Vagina (tissue), 2 donors: ENCODE measurements at regions not wholly inside any gene's neighbourhood (a gene's known extent, or its start where the extent isn't known, plus 50 kb on each side); places are given as distances from the start of the nearest gene placed in this dataset.

Experiments used
- DNase-seq, 2 donors: peaks; one replicate each; pipeline ENCODE4 v3.0.0-alpha.2; 2017; ENCODE audit errors: extremely low spot score in 2 of 2
- H3K27ac ChIP-seq: fragments of 200-600 bp; sonication (generic); one replicate; pipeline ENCODE4 v1.5.1; 2019
- H3K27me3 ChIP-seq: fragments of 200-600 bp; sonication (generic); one replicate; pipeline ENCODE4 v1.5.1; 2019
- H3K36me3 ChIP-seq, 2 donors: fragments of 200-600 bp; sonication (generic); one replicate each; pipeline ENCODE4 v1.5.1; 2017 to 2019
- H3K4me1 ChIP-seq: fragments of 200-600 bp; sonication (generic); one replicate; pipeline ENCODE4 v1.5.1; 2019
- H3K4me3 ChIP-seq, 2 donors: fragments of 200-600 bp; sonication (generic); 1 replicate in 1 of 2; 2 replicates in 1 of 2; pipeline ENCODE4 v1.5.1; 2016 to 2019
- H3K9me3 ChIP-seq: fragments of 200-600 bp; sonication (generic); one replicate; pipeline ENCODE4 v1.5.1; 2019
- POLR2A ChIP-seq, 2 donors: fragments of 450-650 bp; IDR thresholded peaks; one replicate each; pipeline ENCODE4 v1.6.1; 2017; ENCODE audit warnings: antibody characterized with exemption in 2 of 2, mild to moderate bottlenecking in 2 of 2, moderate library complexity in 2 of 2
- POLR2AphosphoS5 ChIP-seq, 2 donors: sonication (generic); formaldehyde crosslinking; IDR thresholded peaks; one replicate each; pipeline ENCODE4 v1.9.0; 2017; ENCODE audit warnings: antibody characterized with exemption in 2 of 2, mild to moderate bottlenecking in 2 of 2, low read depth in 1 of 2; ENCODE audit not compliant: insufficient read depth in 1 of 2
- intact Hi-C: fragments of 100-400 bp; cut with DNase I; formaldehyde crosslinking; loops from one replicate; pipeline ENCODE4 v1.15.1; 2023
- TF ChIP-seq, protein P1 (sequence below), 3 experiments: fragments of 450-650 bp in 2 of 3; fragments of 200-600 bp in 1 of 3; sonication (generic) in 1 of 3; IDR thresholded peaks; one replicate each; pipeline ENCODE4 v1.5.1; 2017 to 2019; ENCODE audit warnings: antibody characterized with exemption in 3 of 3, mild to moderate bottlenecking in 2 of 3, moderate library complexity in 2 of 3

DNA sequence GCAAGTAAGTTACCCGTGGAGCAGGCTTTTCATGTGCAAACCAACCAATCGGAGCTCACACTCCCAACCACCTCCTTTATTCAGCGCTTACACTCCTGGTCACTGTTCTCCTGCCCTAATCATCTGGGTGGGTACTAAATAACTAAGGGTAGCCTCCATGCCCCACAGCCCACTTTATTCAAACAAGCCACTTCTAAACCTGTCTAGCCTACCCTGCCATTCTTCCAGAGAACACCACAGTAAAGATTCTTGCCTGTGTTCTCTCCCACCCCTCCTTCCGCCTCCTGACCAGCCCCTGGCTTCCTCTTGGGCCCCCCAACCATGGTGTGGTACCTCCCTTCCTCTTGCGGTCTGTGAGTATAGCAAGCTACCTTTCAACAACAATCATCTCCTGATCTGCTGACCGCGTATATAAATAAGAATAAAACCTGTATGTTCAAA is 581.9 kb downstream of the VRK1 start:
- Histone ChIP-seq H3K27ac (no peak overlapping the region), H3K9me3 (no peaks in the 10 kb centered on the region), H3K4me1 (no peaks in the 10 kb centered on the region), H3K36me3 (no peaks in the 10 kb centered on the region), H3K4me3 (no peak overlapping the region), H3K27me3 (no peaks in the 10 kb centered on the region)
- intact Hi-C loops: no loop called here
- TF ChIP-seq POLR2AphosphoS5 (IDR thresholded peaks at IDR 0.05; ENCODE audit: insufficient read depth in 1 of 2, low read depth in 1 of 2): no peak
- TF ChIP-seq, protein P1, sequence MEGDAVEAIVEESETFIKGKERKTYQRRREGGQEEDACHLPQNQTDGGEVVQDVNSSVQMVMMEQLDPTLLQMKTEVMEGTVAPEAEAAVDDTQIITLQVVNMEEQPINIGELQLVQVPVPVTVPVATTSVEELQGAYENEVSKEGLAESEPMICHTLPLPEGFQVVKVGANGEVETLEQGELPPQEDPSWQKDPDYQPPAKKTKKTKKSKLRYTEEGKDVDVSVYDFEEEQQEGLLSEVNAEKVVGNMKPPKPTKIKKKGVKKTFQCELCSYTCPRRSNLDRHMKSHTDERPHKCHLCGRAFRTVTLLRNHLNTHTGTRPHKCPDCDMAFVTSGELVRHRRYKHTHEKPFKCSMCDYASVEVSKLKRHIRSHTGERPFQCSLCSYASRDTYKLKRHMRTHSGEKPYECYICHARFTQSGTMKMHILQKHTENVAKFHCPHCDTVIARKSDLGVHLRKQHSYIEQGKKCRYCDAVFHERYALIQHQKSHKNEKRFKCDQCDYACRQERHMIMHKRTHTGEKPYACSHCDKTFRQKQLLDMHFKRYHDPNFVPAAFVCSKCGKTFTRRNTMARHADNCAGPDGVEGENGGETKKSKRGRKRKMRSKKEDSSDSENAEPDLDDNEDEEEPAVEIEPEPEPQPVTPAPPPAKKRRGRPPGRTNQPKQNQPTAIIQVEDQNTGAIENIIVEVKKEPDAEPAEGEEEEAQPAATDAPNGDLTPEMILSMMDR (IDR thresholded peaks at IDR 0.05): no peak
- TF ChIP-seq POLR2A (IDR thresholded peaks at IDR 0.05): no peak
- DNase-seq: no peak

- intact Hi-C loops: no loop called here
- H3K27ac ChIP-seq: no peak overlapping the region
- H3K27me3 ChIP-seq: no peaks in the 10 kb centered on the region
- DNase-seq: no peak
- peak in 1 of 2 donors; percentile 64 for TF ChIP-seq POLR2AphosphoS5 (IDR thresholded peaks at IDR 0.05; ENCODE audit: insufficient read depth in 1 of 2, low read depth in 1 of 2)
- TF ChIP-seq POLR2A (IDR thresholded peaks at IDR 0.05): no peak
- TF ChIP-seq, protein P1 (IDR thresholded peaks at IDR 0.05): no peak
- no peaks in the 10 kb centered on the region for H3K36me3 ChIP-seq
- no peak overlapping the region for H3K4me3 ChIP-seq
- H3K9me3 ChIP-seq: no peaks in the 10 kb centered on the region
- no peaks in the 10 kb centered on the region for H3K4me1 ChIP-seq
Measured at GRCh38 chr14:97380539-97380941, 583.4 kb downstream of the VRK1 start.

- Histone ChIP-seq H3K36me3 (no peaks in the 10 kb centered on the region), H3K4me1 (no peaks in the 10 kb centered on the region), H3K4me3 (no peak overlapping the region), H3K9me3 (no peaks in the 10 kb centered on the region), H3K27me3 (no peaks in the 10 kb centered on the region), H3K27ac (no peak overlapping the region)
- no peak for DNase-seq
- intact Hi-C loops: no loop called here
- TF ChIP-seq POLR2A (IDR thresholded peaks at IDR 0.05) (no peak), POLR2AphosphoS5 (IDR thresholded peaks at IDR 0.05; ENCODE audit: insufficient read depth in 1 of 2, low read depth in 1 of 2) (no peak)
- TF ChIP-seq, protein P1 (IDR thresholded peaks at IDR 0.05): no peak
Measured at GRCh38 chr14:97381309-97381708, 584.1 kb downstream of the VRK1 start.

DNA sequence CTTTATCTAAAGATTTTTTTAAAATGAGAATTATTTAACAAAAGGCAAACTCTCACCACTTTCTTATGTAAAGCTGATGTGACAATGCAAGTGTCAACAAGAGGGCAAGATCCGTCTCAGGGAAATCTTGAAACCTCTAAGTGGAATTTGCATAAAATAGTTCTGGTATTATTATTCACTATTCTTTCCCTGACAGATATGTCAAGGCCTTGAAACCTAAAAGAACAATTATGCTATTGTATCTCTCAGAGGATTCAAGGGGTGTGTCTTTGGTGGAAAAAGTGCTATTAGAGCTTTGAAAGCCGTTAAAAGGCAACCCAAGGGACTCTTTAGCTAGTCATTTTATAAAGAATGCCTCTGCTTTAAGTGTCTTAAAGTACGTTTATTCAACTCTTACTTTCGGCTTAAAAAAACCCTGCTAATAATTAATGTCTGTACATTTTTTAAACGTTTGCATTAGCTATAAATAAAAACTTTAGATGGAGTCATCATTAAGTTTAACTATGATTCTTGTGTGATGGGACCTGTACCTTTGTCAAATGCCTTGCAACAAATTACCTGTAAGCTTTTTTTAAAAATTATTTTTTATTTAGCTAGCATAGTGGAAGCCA is 585.5 kb downstream of the VRK1 start:
- Histone ChIP-seq H3K4me3 (no peak overlapping the region), H3K4me1 (no peaks in the 10 kb centered on the region), H3K9me3 (no peaks in the 10 kb centered on the region), H3K36me3 (no peaks in the 10 kb centered on the region), H3K27me3 (no peaks in the 10 kb centered on the region), H3K27ac (no peak overlapping the region)
- DNase-seq: no peak
- intact Hi-C loops: no loop called here
- TF ChIP-seq POLR2AphosphoS5 (IDR thresholded peaks at IDR 0.05; ENCODE audit: insufficient read depth in 1 of 2, low read depth in 1 of 2) (no peak), POLR2A (IDR thresholded peaks at IDR 0.05) (no peak)
- TF ChIP-seq, protein P1 (IDR thresholded peaks at IDR 0.05): no peak

- Histone ChIP-seq H3K4me1 (no peaks in the 10 kb centered on the region), H3K27ac (no peak overlapping the region), H3K9me3 (no peaks in the 10 kb centered on the region), H3K4me3 (no peak overlapping the region), H3K36me3 (no peaks in the 10 kb centered on the region), H3K27me3 (no peaks in the 10 kb centered on the region)
- intact Hi-C loops: no loop called here
- TF ChIP-seq, protein P1 (IDR thresholded peaks at IDR 0.05): no peak
- TF ChIP-seq POLR2A (IDR thresholded peaks at IDR 0.05): no peak
- TF ChIP-seq POLR2AphosphoS5 (IDR thresholded peaks at IDR 0.05; ENCODE audit: insufficient read depth in 1 of 2, low read depth in 1 of 2): no peak
- no peak for DNase-seq
Measured at GRCh38 chr14:97385727-97386126, 588.5 kb downstream of the VRK1 start.
